GM12878 (cell line): ENCODE measurements at regions not wholly inside any gene's neighbourhood (a gene's known extent, or its start where the extent isn't known, plus 50 kb on each side); places are given as distances from the start of the nearest gene placed in this dataset.

ENCODE experiments used
- ATAC-seq: fragments of 200-7000 bp; cut with Tn5 transposase; 3 replicates; pipeline ENCODE4 v1.9.1; 2020; ENCODE audit warnings: mild to moderate bottlenecking, moderate library complexity
- BruUV-seq: library from RNA; stranded (reverse); fragments of 400-500 nt; replicated peaks from 2 replicates; lab custom pipeline; 2021; lab: Mats Ljungman, UMichigan
- CTCF ChIA-PET: fragments of 300-600 bp; sonication (Branson Sonifier 250); formaldehyde crosslinking; extraction: SDS; loops from one replicate; lab custom pipeline; 2021; ENCODE audit warnings: inconsistent platforms; lab: Yijun Ruan, JAX
- POLR2A ChIA-PET: fragments of 350-600 bp; formaldehyde crosslinking; extraction: SDS; loops from one replicate; lab custom pipeline; 2021; ENCODE audit warnings: inconsistent platforms; lab: Charles Lee
- RAD21 ChIA-PET: fragments of 300-600 bp; sonication (Branson Sonifier 250); formaldehyde crosslinking; loops from one replicate; lab custom pipeline; 2023; ENCODE audit warnings: antibody characterized with exemption; ENCODE audit not compliant: unreplicated experiment; lab: Charles Lee
- SMC1A ChIA-PET: fragments of 300-600 bp; sonication (Branson Sonifier 250); formaldehyde crosslinking; loops from one replicate; lab custom pipeline; 2023; ENCODE audit not compliant: unreplicated experiment, uncharacterized antibody; lab: Charles Lee
- DNase-seq: peaks from one replicate; pipeline ENCODE4 v3.0.0-alpha.2; 2011; ENCODE audit warnings: low read depth, low spot score
- FAIRE-seq: peaks from 3 replicates; lab custom pipeline; 2011; peaks lifted over from hg19 to GRCh38; lab: Jason Lieb, UNC
- H2AFZ ChIP-seq: 2 replicates; pipeline ENCODE4 v1.6.0; 2011; ENCODE audit warnings: low read depth, low read length, control low read depth; ENCODE audit not compliant: control insufficient read depth
- H3K27ac ChIP-seq: 2 replicates; pipeline ENCODE4 v1.5.1; 2011; ENCODE audit warnings: control low read depth; ENCODE audit not compliant: control insufficient read depth, insufficient read depth
- H3K27me3 ChIP-seq, 2 experiments: replicated peaks in 1 of 2; 2 replicates each; pipeline versions ENCODE4 v1.6.0 to v1.6.1; 2011; ENCODE audit warnings: low read length in 1 of 2; ENCODE audit not compliant: control insufficient read depth in 2 of 2, insufficient read depth in 2 of 2
- H3K36me3 ChIP-seq, 2 experiments: 2 replicates each; pipeline ENCODE4 v1.5.1; 2011; ENCODE audit warnings: low read length in 1 of 2; ENCODE audit not compliant: control insufficient read depth in 2 of 2, insufficient read depth in 2 of 2
- H3K4me1 ChIP-seq: 2 replicates; pipeline ENCODE4 v1.6.1; 2011; ENCODE audit warnings: mild to moderate bottlenecking, low read length, moderate library complexity, mixed read lengths; ENCODE audit not compliant: control insufficient read depth, insufficient read depth
- H3K4me2 ChIP-seq: 2 replicates; pipeline ENCODE4 v1.6.0; 2011; ENCODE audit warnings: control low read depth; ENCODE audit not compliant: control insufficient read depth, insufficient read depth
- H3K4me3 ChIP-seq: fragments of 200-600 bp; sonication (generic); 2 replicates; pipeline ENCODE4 v1.5.1; 2016
- H3K79me2 ChIP-seq: 2 replicates; pipeline ENCODE4 v1.6.0; 2011; ENCODE audit warnings: low read length; ENCODE audit not compliant: control insufficient read depth, insufficient read depth
- H3K9ac ChIP-seq: 2 replicates; pipeline ENCODE4 v1.8.0; 2011; ENCODE audit warnings: low read length, control low read depth, mixed read lengths; ENCODE audit not compliant: control insufficient read depth, insufficient read depth
- H3K9me3 ChIP-seq: replicated peaks from 3 replicates; pipeline ENCODE4 v1.5.1; 2011; ENCODE audit warnings: mild to moderate bottlenecking, low read length; ENCODE audit not compliant: control insufficient read depth, insufficient read depth
- H4K20me1 ChIP-seq: 2 replicates; pipeline ENCODE4 v1.6.0; 2011; ENCODE audit not compliant: control insufficient read depth, insufficient read depth
- CUX1 ChIP-seq: IDR thresholded peaks from 2 replicates; pipeline ENCODE4 v1.6.1; 2012; ENCODE audit warnings: improper control_type of control experiment, low read depth, low read length; ENCODE audit not compliant: insufficient replicate concordance
- HCFC1 ChIP-seq: fragments of 150-350 bp; IDR thresholded peaks from 2 replicates; pipeline ENCODE4 v1.6.1; 2014; ENCODE audit warnings: low read length
- IRF4 ChIP-seq: IDR thresholded peaks from 2 replicates; pipeline ENCODE4 v1.6.1; 2011; ENCODE audit warnings: low read depth, low read length
- JUND ChIP-seq: IDR thresholded peaks from 2 replicates; pipeline ENCODE4 v1.6.1; 2012; ENCODE audit warnings: low read depth, mild to moderate bottlenecking, low read length, improper control_type of control experiment, moderate library complexity
- LARP7 ChIP-seq: fragments of 450-650 bp; IDR thresholded peaks from 2 replicates; pipeline ENCODE4 v1.6.1; 2017; ENCODE audit warnings: mild to moderate bottlenecking
- NFYB ChIP-seq: IDR thresholded peaks from 2 replicates; pipeline ENCODE4 v1.6.1; 2011; ENCODE audit warnings: low read depth, mild to moderate bottlenecking, low read length, improper control_type of control experiment, moderate library complexity; ENCODE audit not compliant: insufficient read depth
- POU2F2 ChIP-seq: IDR thresholded peaks from 3 replicates; pipeline ENCODE4 v1.6.1; 2011; ENCODE audit warnings: low read depth, mild to moderate bottlenecking, low read length, borderline replicate concordance
- RELB ChIP-seq: fragments of 450-650 bp; IDR thresholded peaks from 2 replicates; pipeline ENCODE4 v1.6.1; 2017; ENCODE audit warnings: low read depth, mild to moderate bottlenecking, moderate library complexity
- SREBF2 ChIP-seq: IDR thresholded peaks from 2 replicates; pipeline ENCODE4 v1.6.1; 2012; ENCODE audit warnings: mild to moderate bottlenecking, low read length
- USF2 ChIP-seq: IDR thresholded peaks from 2 replicates; pipeline ENCODE4 v1.6.1; 2011; ENCODE audit warnings: low read depth, low read length, improper control_type of control experiment, borderline replicate concordance
- ZBED1 ChIP-seq: IDR thresholded peaks from 2 replicates; pipeline ENCODE4 v1.6.1; 2016; ENCODE audit warnings: borderline replicate concordance
- ZNF217 ChIP-seq: fragments of 450-650 bp; IDR thresholded peaks from 2 replicates; pipeline ENCODE4 v1.6.1; 2017; ENCODE audit warnings: antibody characterized with exemption, mild to moderate bottlenecking
- WGBS: methylation state at CpG from one replicate; pipeline ENCODE4 v1.1.6; 2016; ENCODE audit warnings: low lambda C conversion rate; ENCODE audit not compliant: insufficient replicate concordance, insufficient coverage; ENCODE audit errors: missing lambda C conversion rate; 5-methylcytosine and 5-hydroxymethylcytosine counted together
- in situ Hi-C: fragments of 300-500 bp; cut with MboI; formaldehyde crosslinking; loops from 9 replicates; pipeline ENCODE4 v1.14.3; 2018; ENCODE audit warnings: mixed read lengths
- intact Hi-C: fragments of 100-400 bp; cut with micrococcal nuclease; formaldehyde crosslinking; loops from one replicate; pipeline ENCODE4 v1.14.2; 2022; ENCODE audit not compliant: unreplicated experiment

DNA sequence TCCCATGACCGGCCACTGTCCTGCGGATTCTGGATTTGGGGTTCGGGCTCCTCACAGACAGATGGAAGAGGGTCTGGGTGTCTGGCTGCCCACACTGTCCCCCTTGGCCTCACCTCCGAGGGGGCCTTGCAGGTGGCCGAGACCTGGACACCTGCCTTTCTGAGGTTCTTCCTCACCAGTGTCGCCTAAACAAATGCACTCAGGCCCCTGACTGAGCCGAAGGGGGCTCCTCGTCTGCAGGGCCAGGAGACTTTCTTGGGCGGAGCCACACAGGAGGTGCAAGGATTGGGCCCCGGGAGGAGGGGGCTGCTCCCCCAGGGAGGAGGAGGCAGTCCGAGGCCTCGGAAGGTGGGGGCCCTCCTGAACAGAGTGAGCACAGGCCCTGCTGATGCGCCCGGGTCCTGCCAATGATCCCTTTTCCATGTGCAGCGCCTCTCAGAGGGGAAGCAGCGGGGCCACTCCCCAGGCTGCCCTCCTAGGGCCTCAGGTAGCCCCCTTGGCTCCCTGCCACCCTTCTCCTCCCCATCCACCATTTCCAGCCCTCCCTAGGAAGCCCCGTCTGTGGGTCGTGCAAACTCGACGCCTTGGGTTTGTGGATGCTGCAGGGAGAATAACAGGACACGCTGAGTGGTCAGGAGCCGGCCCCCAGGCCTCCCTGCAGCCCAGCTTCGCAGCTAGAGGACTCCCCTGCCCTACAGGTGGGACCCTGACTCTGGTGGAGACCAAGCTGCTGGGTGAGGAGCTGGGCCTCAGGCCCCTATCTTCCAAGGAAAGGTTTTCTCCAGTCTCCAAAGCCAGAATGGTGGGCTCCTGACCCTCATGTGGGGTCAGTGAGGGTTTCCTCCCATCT is 63.4 kb upstream of the ZNF469 start:
- no peak overlapping the region for H3K9ac ChIP-seq
- 34% methylated on average over 18 of the region's 23 CpGs for WGBS

More for the DNA sequence above, 63.4 kb upstream of the ZNF469 start:
- TF ChIP-seq ZBED1: no peak
- no peak for TF ChIP-seq IRF4
- TF ChIP-seq ZNF217: no peak
- no peak for TF ChIP-seq NFYB
- no peak for TF ChIP-seq LARP7
- TF ChIP-seq POU2F2: no peak
- no peak for TF ChIP-seq JUND
- no peak for TF ChIP-seq HCFC1
- TF ChIP-seq SREBF2: no peak
- no peak for TF ChIP-seq USF2
- no peak for TF ChIP-seq RELB
- no peak for TF ChIP-seq CUX1
- BruUV-seq: no TSS peak
- no peak overlapping the region for H3K27ac ChIP-seq
- POLR2A ChIA-PET: no interaction called here
- no peaks in the 10 kb centered on the region for H4K20me1 ChIP-seq
- no peaks in the 10 kb centered on the region for H3K4me1 ChIP-seq
- SMC1A ChIA-PET: no interaction called here
- RAD21 ChIA-PET: no interaction called here
- FAIRE-seq: no peak
- no peaks in the 10 kb centered on the region for H3K27me3 ChIP-seq
- H3K9me3 ChIP-seq: no peaks in the 10 kb centered on the region; the same call in 2 of the 3 replicates
- H3K36me3 ChIP-seq: no peaks in the 10 kb centered on the region
- DNase-seq: no peak
- H3K4me3 ChIP-seq: no peak overlapping the region
- H3K4me2 ChIP-seq: no peak overlapping the region
- intact Hi-C loops: no loop called here
- H2AFZ ChIP-seq: no peak overlapping the region
- in situ Hi-C loops: no loop called here
- no peak for ATAC-seq
- CTCF ChIA-PET: no interaction called here
- H3K79me2 ChIP-seq: no peaks in the 10 kb centered on the region
